Mucosa of descending colon (tissue), 3 donors: ENCODE measurements at regions not wholly inside any gene's neighbourhood (a gene's known extent, or its start where the extent isn't known, plus 50 kb on each side); places are given as distances from the start of the nearest gene placed in this dataset.

Experiments
- ATAC-seq: fragments of 200-7000 bp; cut with Tn5 transposase; one replicate; pipeline ENCODE4 v1.9.1; 2020; ENCODE audit warnings: mild to moderate bottlenecking, moderate library complexity
- DNase-seq, 3 donors: peaks; one replicate each; pipeline ENCODE4 v3.0.0-alpha.2; 2020
- H3K36me3 ChIP-seq: fragments of 200-600 bp; one replicate; pipeline ENCODE4 v1.8.0; 2021; ENCODE audit warnings: low read depth, mild to moderate bottlenecking
- H3K4me1 ChIP-seq: fragments of 200-600 bp; one replicate; pipeline ENCODE4 v1.8.0; 2021; ENCODE audit warnings: low read depth, mild to moderate bottlenecking
- H3K4me3 ChIP-seq: fragments of 200-600 bp; one replicate; pipeline ENCODE4 v1.8.0; 2021; ENCODE audit warnings: mild to moderate bottlenecking
- H3K9me3 ChIP-seq: fragments of 200-600 bp; one replicate; pipeline ENCODE4 v1.8.0; 2021; ENCODE audit warnings: mild to moderate bottlenecking
- CTCF ChIP-seq: fragments of 200-600 bp; IDR thresholded peaks from one replicate; pipeline ENCODE4 v1.8.0; 2022; ENCODE audit warnings: antibody characterized with exemption, mild to moderate bottlenecking
- intact Hi-C, 2 donors: fragments of 100-400 bp; cut with DNase I in 1 of 2; cut with micrococcal nuclease in 1 of 2; formaldehyde crosslinking; loops; one replicate each; pipeline versions ENCODE4 v1.11.0 to v1.11.1; 2022; cut with DNase I, micrococcal nuclease
- donor health status: DM: no; HTN: no; CAD: no; lungs with moderate emphysema.
- donor health status: DM: no; HTN: no; CAD: no.
- donor health status: DM: no; HTN: yes; CAD: no.

GRCh38 chr13:107827840-107828549 lies 387.3 kb downstream of the LIG4 start:
- no peak for DNase-seq
- intact Hi-C loops: no loop called here
- Histone ChIP-seq H3K36me3 (no peaks in the 10 kb centered on the region), H3K4me3 (no peak overlapping the region), H3K9me3 (no peaks in the 10 kb centered on the region), H3K4me1 (no peaks in the 10 kb centered on the region)
- no peak for ATAC-seq
- no peak for TF ChIP-seq CTCF

- ATAC-seq (no peak), DNase-seq (no peak)
- Histone ChIP-seq H3K36me3 (no peaks in the 10 kb centered on the region), H3K4me1 (no peaks in the 10 kb centered on the region), H3K9me3 (no peaks in the 10 kb centered on the region), H3K4me3 (no peak overlapping the region)
- TF ChIP-seq CTCF: no peak
- intact Hi-C loops: no loop called here
These were observed 390.7 kb downstream of the LIG4 start for GRCh38 chr13:107824635-107825034.

GRCh38 chr13:107822006-107822405 lies 393.3 kb downstream of the LIG4 start:
- intact Hi-C loops: no loop called here
- DNase-seq: no peak
- H3K4me3 ChIP-seq: no peak overlapping the region
- H3K4me1 ChIP-seq: no peaks in the 10 kb centered on the region
- ATAC-seq: no peak
- H3K9me3 ChIP-seq: no peaks in the 10 kb centered on the region
- no peak for TF ChIP-seq CTCF
- H3K36me3 ChIP-seq: no peaks in the 10 kb centered on the region

GRCh38 chr13:107821492-107821891 lies 393.8 kb downstream of the LIG4 start:
- no peak for TF ChIP-seq CTCF

GRCh38 chr13:107819071-107819470 lies 396.3 kb downstream of the LIG4 start:
- no peaks in the 10 kb centered on the region for H3K4me1 ChIP-seq
- intact Hi-C loops: no loop called here
- TF ChIP-seq CTCF: no peak
- no peaks in the 10 kb centered on the region for H3K36me3 ChIP-seq
- ATAC-seq (no peak), DNase-seq (no peak)
- no peaks in the 10 kb centered on the region for H3K9me3 ChIP-seq
- no peak overlapping the region for H3K4me3 ChIP-seq

More at GRCh38 chr13:107821492-107821891, 393.8 kb downstream of the LIG4 start:
- no peak for ATAC-seq
- intact Hi-C loops: no loop called here
- Histone ChIP-seq H3K36me3 (no peaks in the 10 kb centered on the region), H3K4me1 (no peaks in the 10 kb centered on the region), H3K9me3 (no peaks in the 10 kb centered on the region), H3K4me3 (no peak overlapping the region)
- no peak for DNase-seq
